GM18870 (cell line): ENCODE measurements at regions not wholly inside any gene's neighbourhood (a gene's known extent, or its start where the extent isn't known, plus 50 kb on each side); places are given as distances from the start of the nearest gene placed in this dataset.
"Not testable (repeated sequence)": the region's sequence is repeated elsewhere in the genome, so short reads cannot be mapped to it uniquely, and the experiment has no call there.

Experiments
- ATAC-seq: cut with Tn5 transposase; IDR thresholded peaks from one replicate; pipeline ENCODE4 v1.9.1; 2021; ENCODE audit warnings: moderate library complexity; ENCODE audit not compliant: unreplicated experiment

DNA sequence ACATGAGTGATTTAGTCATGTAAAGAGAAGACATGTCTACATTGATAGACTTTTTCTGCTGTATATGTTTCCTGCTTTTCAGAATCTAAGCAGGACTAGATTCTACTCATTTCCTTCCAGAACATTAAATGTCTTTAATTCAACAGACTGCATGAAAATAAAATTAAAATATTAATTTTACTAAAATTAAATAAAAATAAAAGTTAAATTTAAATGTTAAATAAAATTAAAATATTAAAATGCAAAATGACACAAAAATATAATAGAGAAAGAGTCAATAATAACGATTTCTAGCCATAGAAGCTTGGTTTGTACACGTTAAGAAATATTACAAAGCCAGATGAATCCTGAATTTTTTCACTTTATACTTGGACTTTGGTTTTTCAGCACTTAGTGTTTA, 552.8 kb upstream of the NR5A2 start:
- ATAC-seq = no peak

DNA sequence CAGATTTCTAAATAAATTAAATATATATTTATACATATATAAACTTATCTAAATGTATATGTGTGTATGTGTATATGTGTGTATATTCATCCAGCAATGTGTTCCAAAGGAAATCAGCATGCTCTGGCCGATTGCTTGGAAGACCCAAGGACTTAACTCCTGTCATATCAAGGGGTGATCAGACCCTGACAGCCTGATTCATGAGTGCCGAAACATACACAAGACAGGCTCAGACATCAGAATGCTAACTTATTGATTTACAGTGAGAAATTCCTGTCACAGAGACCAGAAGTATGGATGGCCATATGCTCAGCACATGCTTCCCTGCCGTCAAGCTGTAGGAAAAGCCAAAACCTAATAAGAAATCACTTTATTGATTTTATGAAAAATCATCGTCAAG, 545.1 kb upstream of the NR5A2 start:
- ATAC-seq = no peak

DNA sequence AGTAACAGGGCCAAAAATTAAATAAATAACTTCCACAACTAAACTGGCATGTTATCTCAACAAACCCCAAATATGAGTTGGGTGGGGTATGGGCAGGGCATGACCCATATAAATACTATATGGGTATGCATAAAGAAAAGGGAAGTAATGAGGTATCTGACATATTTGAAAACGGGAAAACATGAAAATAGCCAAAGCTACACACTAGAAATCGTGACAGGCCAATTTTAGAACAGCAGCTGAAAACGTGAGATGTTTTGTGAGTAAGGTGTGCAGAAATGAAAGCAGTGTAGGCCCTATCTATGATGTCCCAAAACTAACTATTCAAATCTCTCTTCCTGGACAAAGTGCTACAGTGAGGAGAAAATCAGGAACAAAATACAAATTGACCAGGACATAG, 537.9 kb upstream of the NR5A2 start:
- ATAC-seq = no peak

DNA sequence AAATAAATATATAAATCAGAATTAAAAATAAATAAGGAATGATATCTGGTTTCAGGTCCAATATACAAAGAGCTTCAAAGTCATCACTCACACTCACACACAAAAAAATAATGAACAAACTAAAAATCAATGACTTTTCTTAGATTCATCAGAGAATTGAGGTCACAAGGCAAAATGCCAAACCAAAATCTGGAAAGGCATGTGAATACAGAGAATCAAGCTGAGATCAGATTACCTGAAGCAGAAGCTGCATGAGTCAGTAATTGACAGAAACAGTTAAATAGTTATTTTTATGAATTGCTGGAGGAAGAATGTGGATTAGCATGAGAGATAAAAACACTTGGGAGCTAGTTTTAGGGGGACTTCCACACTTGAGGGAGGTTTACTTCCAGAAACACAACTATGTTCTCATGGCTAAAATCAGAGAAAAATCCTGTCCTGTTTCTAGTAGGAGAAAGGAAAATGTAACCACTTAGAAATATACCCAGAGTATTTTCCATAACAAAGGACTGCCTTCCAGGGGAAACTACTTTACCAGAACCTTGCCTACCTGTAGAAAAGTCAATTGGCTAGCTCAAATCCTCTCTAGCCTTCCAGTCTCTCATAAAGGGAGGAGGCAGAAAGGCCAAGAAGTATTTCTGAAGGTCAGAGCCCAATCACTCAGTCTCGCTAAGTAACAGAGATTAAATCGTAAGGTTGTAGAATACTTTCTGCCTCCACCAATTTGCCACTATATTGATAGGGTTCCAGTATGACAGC, 536.6 kb upstream of the NR5A2 start:
- ATAC-seq = no peak

DNA sequence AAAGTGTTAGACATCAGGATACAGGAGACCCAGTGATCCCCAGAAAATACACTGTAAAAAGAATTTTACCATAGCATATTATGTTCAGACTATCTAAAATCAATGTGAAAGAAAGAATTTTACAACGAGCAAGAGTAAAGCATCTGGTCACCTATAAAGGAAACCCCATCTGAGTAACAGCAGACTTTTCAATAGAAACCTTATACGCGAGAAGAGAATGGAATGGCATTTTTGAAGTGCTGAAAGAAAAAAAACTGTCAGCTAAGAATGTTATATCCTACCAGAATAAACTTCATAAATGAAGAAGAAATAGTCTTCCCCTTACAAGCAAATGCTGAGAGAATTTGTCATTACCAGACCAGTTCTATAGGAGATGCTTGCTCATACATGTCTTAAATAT, 532.1 kb upstream of the NR5A2 start:
- no peak for ATAC-seq

DNA sequence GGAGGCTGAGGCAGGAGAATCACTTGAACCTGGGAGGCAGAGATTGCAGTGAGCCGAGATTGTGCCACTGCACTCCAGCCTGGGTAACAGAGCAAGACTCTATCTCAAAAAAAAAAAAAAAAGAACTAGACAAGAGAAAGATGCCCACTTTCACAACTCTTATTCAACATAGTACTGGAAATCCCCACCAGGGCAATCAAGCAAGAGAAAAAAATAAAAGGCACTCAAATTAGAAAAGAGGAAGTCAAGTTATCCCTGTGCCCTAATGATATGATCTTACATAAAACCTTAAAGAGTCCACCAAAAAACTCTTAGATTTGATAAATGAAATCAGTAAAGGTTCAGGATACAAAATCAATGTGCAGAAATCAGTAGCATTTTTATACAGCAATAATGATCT, 528.7 kb upstream of the NR5A2 start:
- ATAC-seq = peak; percentile 97

DNA sequence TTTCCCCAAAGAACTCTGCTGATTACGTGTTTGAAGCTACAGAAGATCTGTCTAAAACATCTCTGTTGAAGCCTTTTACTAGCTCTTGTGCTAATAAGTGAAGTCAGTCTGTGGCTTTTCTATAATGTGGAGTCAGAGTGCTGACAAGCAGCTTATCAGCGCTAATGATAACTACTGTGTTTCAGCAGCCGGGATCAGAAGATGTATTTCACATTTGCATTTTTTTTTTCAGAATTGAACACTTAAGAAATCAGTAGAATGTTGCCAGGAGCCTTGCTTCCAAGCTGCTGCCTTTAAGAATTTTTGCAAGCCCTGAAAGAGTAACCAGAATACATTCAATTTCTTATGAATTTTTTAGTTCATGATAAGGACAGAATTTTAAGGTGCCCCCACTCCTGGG, 519.4 kb upstream of the NR5A2 start:
- no peak for ATAC-seq

DNA sequence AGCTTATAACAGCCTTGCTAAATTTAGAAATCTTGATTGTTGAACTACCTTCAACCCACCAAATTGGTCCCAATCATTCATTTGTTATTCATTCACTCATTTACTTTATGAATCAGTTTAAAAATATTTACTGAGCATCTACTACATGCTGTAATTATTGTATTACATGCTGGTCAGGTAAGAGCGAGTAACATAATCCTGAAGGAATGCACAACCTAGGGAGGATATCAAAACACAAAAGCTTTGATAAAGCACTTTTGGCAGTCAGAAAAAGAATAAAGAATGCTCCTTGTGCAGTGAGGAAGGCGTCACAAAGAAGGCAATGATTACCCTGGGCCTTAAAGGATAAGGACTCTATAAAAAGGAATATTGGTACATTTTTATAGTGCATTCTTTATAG, 518.9 kb upstream of the NR5A2 start:
- no peak for ATAC-seq

DNA sequence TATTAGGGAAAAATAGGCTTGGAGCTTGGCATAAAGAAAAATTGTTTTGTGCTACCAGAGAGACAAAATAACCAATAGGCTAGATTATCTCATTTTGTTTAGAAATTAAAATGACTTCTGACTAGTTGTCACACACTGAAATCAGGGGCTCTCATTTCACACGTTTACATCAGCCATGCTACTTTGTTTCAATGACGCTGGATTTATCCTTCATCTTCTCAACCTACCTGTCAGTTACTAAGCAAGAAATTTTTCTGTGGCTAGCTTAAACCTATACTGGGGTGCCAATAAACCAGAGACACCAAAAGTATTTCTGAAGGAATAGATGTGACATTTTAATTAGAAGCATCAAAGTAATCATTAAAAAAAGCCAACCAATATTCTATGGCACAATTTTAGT, 518.1 kb upstream of the NR5A2 start:
- ATAC-seq = no peak

DNA sequence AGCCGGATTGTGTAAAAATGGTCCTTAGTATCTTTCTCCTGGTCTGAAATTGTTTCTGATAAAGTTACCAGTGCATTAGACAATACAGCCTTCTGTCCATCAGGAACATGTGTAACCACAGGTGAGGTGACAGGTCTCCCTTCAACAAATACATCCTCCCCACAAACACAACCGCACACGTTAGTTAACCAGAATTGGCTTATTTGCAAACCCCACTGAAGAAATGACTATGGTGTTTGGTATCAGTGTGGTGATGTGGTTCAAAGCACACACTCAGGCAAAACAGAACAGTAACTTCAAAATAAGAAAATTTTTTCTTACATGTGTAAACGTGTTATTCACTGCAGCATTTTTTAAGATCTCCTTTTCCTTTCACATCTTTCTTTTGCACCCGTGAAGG, 517.2 kb upstream of the NR5A2 start:
- ATAC-seq = peak; percentile 88

DNA sequence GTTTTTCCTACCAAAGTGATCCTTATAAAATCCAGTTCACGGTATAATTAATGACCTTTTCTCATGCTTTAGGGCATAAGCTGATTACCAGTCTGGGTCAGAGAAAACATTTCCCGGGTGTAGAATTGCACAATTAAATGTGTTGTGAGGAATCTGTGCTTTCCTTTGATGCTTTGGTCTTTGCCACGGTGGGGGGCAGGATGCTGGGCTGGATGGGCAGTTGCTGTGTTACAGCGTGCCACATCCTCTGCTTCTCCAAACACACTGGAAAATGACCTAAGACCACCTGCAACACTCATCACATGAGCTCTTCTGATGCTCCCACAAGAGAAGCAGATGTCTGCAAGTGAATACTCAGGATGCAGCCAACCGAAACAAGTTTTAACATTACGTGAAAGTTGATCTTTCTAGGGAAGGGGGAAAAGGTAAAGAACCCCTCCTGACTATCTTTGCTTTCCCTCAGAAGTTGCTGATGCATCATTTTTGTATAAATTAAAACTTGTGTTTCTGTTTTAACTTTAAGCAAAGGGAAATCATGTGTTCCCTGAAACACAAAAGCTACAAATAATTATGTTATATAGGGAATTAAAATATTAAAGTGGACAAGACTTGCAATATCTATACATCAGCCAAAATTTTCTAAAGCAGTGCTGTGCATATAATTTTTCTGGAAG, 515.3 kb upstream of the NR5A2 start:
- no peak for ATAC-seq

DNA sequence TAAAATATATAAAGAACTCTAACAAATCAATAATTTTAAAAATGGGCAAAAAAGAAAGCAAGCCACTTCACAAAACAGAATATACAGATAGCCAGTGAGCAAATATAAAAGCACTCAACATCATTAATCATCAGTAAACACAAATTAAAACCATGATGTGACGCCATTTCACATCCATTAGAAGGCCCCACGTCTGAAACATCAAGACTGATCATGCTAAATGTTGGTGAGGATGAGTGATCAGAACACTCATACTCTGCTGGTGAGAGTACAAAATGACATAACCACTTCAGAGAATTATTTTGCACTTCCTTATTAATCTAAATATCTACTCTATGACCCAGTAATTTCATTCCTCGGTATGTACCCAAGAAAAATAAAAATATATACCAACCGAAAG, 512.2 kb upstream of the NR5A2 start:
- ATAC-seq = no peak

DNA sequence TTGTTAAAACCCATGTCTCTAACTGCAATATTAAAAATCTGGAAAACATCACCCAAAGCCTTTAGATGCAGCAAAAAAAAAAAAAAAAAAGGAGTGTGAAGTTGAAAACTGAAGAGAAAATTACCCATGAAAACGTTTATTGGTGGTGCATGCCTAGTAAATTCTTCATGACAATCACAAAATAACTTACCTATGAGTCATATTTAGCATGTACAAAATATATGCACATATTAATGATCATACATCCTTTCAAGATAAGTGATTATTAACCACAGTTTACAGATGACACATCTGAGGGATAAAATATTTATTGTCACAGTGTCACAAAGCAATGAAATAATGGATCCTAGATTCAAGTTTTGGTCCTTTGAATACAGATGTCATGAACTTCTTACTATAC, 505.2 kb upstream of the NR5A2 start:
- ATAC-seq = no peak

DNA sequence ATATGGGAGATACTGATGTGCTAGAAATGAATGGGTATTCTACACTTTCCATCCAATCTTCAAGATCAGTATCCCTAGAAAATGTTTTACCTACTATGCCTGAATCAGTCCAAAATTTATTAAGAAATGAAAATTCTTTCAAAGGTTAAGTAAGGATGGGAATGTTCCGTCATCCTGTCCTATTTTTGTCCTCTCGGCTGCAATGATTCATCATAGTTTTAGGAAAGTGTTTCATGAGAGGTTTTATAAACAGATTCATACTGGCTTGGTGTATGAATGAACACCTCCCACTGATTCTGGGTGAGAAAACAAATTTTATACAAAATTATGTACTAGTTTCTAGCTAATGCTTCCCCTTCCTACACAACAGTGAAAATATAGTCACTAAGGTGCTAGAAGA, 504.6 kb upstream of the NR5A2 start:
- ATAC-seq = no peak

DNA sequence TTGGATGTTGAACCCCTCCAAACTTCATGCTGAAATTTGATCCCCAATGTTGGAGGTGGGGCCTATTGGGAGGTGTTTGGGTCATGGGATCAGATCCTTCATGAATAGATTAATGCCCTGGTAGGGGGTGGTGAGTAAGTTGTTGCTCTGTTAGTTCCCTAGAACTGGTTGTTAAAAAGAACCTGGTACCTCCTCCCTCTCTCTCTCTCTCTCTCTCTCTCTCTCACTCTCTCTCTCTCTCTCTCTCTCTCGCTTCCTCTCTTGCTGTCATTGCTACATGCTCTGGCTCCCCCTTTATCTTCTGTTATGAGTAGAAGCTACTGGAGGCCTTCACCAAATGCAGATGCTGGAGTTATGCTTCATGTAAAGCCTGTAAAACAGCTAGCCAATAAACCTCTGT, 498.2 kb upstream of the NR5A2 start:
- no peak for ATAC-seq

DNA sequence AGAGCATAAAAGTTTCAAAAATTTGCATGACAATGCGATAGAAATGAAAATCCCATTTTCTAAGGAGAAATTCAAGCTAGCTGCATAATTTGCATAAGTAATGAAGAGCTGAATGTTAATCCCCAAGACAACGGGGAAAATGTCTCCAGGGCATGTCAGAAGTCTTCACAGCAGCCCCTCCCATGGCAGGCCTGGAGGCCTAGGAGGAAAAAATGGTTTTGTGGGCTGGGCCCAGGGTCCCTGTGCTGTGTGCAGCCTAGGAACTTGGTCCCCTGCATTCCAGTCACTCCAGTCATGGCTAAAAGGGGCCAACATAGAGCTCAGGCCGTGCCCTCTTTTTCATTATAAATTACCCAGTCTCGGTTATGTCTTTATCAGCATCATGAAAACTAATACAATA, 494.1 kb upstream of the NR5A2 start:
- not testable (repeated sequence) for ATAC-seq

DNA sequence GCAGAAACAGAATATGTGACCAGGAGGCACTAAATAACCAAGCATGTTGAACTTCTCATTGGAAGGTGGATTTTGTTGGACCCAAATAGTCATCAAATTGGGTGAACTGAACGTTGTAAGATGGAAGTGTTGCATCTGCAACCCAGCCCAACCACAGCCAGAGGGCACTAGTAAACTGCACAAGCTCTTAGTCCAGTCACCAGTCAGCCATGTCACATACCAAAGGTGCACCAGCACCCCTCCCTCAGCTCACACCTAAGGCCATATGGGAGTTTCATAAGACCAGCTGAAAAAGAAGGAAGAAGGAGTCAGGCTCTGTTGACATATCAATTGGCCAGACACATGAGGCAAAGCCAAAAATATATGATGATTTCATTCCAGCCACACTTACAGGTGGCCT, 481.7 kb upstream of the NR5A2 start:
- peak; percentile 34 for ATAC-seq

DNA sequence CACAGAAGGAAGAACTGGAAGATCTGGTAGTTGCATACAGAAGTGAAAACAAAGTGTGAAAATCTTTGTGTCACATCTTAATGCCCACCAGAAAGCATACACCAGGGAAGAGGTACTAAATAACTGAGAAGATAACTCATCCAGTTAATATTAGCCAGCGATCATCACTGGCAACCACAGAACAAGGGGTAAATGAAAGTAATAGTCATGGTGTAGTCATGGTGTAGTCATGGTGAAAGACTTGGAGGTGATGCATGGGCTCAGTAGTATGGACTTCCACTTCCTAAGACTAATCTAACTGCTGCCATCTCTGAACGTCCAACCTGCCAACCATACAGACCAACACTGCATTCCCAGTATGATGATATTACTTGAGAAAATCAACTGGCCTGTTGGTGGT, 481.2 kb upstream of the NR5A2 start:
- peak; percentile 57 for ATAC-seq

DNA sequence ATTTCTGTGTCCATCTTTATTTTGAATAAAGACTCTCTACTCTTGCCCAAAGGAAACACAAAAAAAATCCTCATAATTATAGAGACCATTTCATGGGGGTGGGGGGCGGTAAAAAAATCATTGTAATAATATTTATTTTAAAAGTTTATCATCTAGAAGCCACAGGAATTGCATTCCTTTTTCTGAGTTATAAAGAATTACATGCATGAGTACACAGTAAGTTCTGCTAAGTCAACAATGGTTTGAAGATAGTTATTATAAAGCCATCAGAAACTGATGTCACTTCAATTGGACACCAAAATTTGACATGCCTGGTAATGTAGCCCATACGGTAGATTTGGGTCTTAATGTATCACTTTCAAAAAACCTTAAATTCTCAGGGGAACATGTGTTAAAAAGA, 478.1 kb upstream of the NR5A2 start:
- ATAC-seq = no peak

DNA sequence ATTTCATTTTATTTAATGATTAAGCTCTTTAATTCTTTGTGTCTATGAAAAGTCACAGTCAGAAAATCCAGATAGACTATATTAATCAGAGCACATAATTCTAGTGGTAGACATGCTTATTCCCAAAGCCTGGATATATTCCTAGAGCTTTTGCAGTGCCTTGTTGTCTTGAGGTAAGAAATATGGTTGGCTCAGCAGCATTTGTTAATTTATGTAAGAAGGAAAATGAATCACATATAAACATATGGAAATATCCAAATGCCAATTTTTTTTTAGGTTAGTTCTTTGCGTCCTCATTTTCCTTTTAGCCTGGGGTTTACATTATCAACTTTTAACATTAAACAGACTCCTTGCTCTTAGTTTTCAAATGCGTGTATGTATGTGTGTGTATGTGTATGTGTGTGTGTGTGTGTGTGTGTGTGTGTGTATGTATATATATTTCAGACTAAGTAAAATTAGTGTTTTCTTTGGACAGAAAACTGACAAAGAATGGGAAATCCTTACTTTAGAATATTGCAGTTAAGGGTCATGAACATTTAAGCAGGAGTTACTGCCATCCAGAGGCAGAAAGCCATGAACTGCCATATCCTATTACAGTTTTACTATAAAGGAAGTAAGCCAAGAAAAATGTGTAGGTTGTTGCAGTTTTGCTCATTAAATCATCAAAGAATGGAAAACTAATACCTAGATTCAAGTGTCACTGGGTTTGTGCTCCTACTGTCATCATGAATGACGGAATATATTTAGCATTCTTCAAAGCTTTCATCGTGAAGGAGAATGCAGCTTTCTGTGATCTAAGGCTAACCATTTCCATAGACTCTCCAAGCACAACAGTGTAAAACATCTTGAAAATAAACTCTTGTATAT, 477.1 kb upstream of the NR5A2 start:
- ATAC-seq = no peak

DNA sequence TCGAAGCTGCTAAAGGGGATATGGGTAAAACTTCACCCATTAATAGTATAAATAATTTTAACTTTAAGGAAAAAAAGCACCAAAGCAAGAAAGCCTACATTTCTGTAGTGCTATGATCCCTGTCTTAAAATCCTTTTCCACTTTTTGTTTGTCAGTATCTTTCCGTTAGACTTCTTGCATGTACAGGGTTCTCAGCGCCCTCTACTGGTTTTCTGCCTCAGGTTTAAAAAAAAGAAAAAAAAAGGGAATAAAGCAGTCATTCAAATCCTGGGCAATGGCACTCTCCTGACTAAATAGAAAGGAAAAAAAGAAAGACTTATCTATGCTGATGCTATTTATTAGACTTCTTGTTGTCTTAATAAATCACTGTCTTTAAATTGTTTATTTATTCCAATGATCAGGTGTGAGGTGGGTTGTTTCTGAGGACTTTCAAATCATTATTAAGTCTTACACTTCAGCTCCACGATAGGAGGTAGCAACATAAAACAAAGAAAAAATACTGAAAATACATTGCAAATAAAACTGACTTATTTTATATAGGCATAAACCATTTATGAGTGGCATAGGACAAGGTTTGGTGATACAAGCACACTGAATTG, 475.4 kb upstream of the NR5A2 start:
- no peak for ATAC-seq

DNA sequence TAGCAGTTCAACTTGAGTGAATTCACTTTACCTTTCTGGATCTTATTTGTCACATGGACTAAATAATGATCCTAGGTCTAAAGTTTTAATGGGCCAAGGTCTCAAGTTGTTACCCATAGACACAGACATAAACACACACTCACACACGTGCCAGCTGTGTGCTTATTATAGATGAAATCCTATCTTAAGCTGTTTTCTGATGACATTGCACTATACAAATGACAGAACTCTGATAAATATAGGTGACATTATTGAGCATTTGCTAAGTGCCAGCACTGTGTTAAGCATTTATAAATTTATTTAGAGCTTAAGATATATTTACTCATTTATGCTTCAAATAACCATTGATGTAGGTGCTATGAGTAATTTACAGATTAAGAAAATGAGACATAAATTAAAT, 474.4 kb upstream of the NR5A2 start:
- no peak for ATAC-seq
